Mammary epithelial cell (primary cell): ENCODE measurements at regions not wholly inside any gene's neighbourhood (a gene's known extent, or its start where the extent isn't known, plus 50 kb on each side); places are given as distances from the start of the nearest gene placed in this dataset.

ENCODE experiments used
- CTCF ChIP-seq, 2 donors: IDR thresholded peaks in 1 of 2; conservative IDR thresholded peaks in 1 of 2; 2 replicates each; pipeline ENCODE4 v1.5.1; 2011 to 2012; ENCODE audit warnings: inconsistent platforms in 2 of 2, low read length in 2 of 2, mild to moderate bottlenecking in 2 of 2, control low read depth in 1 of 2, low read depth in 1 of 2; ENCODE audit not compliant: insufficient read depth in 1 of 2; ENCODE audit errors: extremely low read depth in 1 of 2
- EZH2 ChIP-seq: IDR thresholded peaks from 2 replicates; pipeline ENCODE4 v1.6.1; 2012; ENCODE audit warnings: low read length, inconsistent platforms, borderline replicate concordance

GRCh38 chr3:35524856-35525255 is 114.5 kb upstream of the ARPP21 start:
- TF ChIP-seq CTCF (conservative IDR thresholded peaks at IDR 0.05 in 1 of 2, IDR thresholded peaks at IDR 0.05 in 1 of 2; ENCODE audit: extremely low read depth in 1 of 2, insufficient read depth in 1 of 2, low read depth in 1 of 2, low read length in 2 of 2) (no peak), EZH2 (no peak)
